CD4-positive, alpha-beta T cell treated with Interferon alpha-2 for 1 hour (primary cell): ENCODE measurements at regions not wholly inside any gene's neighbourhood (a gene's known extent, or its start where the extent isn't known, plus 50 kb on each side); places are given as distances from the start of the nearest gene placed in this dataset.
A peak's percentile ranks its signal among the peaks of the same experiment; 100 is the strongest.

Source experiments
- DNase-seq, 2 donors: peaks; one replicate each; pipeline ENCODE4 v3.0.0-alpha.2; 2020 to 2022

DNA sequence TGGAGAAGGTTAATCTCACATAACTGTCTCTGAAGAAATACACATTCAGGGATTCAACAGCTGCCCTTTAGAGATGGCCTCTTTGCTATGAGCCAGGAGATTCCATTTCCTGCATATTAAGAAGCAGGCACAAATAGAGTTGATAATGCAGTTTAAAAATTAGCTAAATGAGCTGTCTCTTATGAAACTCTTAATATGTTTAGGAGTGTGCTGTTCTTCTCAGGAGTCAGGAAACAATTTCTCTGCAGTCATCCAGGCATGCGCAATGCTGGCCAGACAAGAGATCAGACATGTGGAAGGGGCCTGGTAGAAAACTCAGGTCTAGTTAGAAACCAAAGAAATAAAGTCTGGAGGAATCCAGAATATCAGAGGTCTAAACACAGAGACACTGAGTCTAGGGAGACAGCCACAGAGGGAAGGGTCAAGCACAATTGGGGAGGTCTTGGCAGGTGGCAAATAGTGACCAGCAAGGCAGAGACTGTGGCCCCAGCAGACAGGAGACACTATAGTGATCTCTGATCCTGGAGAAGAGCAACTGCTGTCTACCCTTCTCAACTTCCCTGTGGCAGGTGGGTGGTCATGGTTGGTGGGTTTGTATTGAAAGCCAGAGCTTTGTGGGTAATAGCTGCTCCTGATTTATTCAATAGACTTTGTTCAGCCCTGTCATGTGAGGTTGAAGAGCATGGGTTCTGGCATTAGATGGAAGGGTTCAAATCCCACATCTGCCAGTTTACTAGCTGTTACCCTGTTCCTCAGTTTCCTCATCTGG is 185.8 kb upstream of the RMST start:
- no peak for DNase-seq

DNA sequence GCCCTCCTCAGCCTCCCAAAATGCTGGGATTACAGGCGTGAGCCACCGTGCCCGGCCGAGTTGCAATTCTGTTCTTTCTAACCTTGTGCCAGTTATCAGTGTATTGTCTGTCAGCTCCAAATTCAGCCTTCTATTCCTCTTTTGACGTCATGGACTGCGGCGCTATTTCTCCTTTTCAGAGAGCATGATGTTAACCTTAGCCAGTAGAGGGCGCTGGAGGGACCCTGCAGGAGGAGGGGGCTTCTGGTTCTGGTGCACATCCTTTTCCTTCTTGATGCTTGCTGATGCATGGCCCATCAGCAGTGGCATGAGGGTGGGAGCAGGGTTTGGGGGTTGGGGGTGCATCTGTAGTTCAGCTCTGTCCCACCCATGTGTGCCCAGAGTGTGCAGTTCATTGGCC is 179.3 kb upstream of the RMST start:
- no peak for DNase-seq

DNA sequence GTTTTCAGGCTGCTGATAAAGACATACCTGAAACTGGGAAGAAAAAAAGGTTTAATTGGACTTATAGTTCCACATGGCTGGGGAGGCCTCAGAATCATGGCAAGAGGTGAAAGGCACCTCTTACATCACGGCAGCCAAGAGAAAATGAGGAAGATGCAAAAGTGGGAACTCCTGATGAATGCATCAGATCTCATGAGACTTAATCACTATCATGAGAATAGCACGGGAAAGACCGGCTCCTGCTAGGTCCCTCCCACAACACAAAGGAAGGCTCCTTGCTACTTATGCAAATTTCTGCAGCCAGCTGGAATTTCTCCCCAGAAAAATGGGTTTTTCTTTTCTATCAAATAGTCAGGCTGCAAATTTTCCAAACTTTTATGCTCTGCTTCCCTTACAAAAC is 174.1 kb upstream of the RMST start:
- no peak for DNase-seq

DNA sequence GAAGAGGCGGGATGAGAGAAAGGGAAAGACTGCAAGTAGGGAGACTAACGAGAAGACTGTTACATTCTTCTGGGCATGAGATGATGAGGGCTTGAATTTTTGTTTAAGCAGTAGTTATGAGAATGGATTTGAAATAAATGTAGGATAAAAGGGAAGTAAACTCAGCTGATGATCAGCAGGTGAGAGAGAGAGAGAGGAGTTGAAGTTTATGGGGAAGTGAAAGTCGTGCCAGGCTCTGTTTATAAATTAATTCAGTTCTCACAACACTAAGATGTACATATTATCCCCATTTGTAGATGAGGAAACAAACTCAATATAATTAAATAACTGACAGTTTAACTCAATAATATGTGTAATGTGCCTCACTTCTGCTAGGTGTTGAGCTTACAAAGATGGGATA is 170.0 kb upstream of the RMST start:
- no peak for DNase-seq

DNA sequence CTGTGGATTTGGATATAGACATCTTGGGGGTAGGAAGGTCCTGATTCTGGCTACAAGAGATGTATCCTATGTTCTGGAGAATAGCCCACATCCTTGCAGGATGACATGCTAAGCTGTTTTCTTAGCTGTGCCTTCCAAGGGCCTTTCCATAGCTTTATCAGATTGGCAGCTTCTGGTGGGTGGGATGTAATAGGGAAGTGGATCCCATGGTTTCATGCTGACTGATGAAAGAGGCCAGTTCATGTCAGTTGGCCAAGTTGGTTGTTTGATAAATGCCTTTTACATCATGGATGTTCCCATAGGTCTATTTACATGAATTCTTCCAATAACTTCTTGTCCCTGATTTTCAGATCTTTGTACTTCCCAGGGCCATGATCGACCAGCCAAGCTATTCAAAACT is 169.1 kb upstream of the RMST start:
- no peak for DNase-seq

DNA sequence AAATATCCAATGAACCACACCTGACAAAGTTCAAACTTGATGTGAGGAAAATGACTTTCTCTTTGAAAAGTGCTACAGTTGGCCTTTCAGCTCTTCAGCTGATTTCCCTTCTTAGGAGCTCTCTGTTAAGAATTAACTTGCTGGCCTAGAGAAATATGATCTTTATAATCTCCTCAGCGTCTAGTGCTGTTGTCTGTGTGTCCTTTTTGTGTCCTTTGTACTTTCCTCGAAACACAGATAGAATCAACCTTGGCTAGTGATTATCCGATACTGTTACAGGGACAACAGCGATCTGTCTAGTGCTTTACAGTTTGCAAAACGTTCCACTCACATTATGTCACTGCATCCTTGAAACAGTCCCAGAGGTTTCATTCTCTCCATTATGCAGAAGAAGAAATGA is 162.8 kb upstream of the RMST start:
- no peak for DNase-seq

DNA sequence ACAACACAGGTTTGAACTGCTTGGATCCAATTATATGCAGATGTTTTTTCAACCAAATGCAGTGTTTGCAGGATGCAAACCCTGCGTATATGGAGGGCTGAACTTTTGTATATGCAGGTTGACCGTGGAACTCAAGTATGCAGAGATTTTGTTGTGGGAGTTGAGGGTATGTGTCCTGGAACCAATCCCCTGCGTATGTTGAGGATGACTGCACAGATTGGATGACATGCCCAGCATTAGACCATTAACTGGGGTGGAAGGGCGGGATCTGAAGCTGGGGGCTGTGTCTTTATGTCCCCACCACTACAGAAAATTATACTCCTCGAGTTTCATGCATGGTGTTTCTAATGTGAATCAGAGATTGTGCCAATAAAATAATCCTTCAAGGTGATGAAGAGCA is 162.2 kb upstream of the RMST start:
- DNase-seq, result no peak

DNA sequence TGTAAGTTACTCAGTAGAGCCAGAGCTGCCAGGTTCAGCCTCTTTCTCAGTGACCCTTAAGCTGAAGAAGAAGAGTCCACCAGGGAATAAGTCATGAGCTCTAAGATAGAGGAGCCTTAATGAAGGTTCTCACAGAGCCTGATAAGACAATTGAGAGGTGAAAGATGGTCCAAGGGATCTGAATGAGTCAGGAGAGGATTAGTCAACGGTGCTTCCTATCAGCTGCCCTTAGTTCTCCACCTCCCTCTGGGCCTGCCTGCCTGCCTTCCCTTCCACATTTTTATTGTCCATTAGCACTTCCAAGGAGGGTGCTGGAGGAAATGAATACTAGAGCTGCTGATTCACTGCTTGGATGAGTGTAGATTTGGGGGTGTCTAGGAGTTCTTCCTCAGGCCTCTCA is 161.7 kb upstream of the RMST start:
- no peak for DNase-seq

DNA sequence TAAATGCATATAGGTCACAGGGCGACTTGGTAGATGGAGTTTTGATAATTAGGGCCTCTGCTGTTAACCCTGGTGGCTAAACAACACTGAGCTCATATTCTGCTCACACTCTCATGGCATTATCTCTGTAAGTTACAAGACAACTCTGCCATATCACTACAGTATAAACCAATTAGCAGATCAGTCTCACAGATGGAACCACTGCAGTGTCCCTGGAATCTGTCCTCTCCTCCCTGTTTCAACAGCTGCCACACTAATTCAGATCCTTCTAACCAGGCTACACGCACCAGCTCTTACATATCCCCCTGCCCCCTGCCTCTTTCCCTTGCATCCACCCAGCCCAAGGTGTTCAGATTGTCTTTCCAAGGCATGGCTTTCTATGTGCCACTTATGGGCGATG is 161.0 kb upstream of the RMST start:
- no peak for DNase-seq

DNA sequence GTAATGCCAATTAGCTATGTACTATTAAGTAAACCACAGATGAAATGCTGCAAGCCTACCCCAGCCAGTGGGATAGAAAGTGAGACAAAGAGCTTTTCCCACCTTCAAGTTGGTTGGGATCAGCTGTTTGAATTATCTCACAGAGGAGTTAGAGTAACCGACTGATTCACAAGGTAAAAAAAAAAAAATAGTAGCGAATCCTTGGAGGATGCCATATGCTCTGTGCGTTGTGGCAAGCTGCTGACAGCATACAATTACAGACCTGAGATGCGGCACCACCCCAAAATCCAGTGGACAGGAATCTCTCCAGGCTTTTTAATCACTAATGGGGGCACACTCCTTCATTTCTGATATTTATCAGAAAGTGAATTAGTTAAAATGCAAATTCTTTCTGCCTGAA is 157.0 kb upstream of the RMST start:
- no peak for DNase-seq

DNA sequence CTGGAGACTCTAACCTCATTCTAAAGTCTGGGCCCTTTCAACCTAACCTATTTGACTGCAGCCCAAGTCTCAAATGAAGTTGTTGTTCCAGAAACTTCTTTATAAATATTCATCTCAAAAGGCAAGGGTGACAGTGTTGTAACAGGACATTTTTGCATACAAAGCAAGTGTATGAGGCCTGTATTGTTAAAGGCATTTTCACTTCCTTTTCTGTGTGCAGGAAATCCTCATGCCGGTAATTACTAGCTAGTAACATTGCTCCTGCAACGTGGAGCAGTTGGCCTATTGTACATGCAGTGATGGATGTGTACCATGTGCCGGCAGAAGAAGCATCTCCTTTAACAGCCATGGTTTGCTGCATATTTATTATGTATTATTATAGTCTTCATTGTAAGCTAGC is 156.5 kb upstream of the RMST start:
- no peak for DNase-seq

DNA sequence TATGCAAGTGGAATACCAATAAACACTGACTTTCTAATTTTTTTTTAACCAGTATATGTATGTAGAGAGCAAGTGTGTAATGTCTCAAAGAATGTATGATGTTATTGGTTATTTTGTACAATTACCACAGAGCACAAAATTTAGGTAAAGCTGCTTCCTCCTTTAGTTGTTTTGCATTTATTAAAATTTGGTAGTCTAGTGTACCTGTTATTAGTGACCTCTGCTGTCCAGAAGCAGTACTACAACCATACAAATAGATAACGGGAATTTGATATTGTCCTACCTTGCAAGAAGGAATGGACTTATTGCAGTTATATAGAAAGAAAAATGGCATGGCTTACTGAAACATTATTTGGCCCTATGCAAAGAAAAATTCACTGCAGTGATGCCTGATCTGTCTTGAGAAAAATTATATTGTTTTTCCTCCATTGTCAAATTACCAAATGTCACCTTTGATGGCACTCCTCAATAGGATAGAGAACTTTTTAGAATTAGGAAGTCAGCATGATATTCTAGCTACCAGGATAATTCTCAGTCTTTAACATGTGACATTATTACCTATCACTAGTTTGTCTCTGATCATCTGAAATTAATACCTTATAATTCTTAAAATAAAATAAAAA is 153.9 kb upstream of the RMST start:
- DNase-seq, result peak in 1 of 2 donors; percentile 64

DNA sequence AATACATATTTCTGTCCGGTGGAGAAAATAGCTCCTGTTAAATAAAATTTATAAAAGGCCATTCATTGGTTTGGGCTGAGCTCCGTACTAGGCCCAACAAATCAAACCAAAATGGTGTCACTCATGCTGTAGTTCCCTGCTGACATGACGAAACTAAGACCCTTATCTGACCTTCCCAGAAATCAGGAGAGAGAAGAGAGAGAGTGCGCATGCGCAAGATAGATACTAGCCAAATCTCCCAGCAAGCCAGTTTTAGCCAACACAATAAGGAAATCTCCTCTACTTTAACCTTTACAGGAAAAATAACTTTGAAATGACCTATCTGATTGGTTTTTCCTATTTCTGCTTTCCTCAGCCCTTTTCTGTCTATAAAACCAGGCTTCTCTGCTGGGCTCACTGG is 152.7 kb upstream of the RMST start:
- no peak for DNase-seq

DNA sequence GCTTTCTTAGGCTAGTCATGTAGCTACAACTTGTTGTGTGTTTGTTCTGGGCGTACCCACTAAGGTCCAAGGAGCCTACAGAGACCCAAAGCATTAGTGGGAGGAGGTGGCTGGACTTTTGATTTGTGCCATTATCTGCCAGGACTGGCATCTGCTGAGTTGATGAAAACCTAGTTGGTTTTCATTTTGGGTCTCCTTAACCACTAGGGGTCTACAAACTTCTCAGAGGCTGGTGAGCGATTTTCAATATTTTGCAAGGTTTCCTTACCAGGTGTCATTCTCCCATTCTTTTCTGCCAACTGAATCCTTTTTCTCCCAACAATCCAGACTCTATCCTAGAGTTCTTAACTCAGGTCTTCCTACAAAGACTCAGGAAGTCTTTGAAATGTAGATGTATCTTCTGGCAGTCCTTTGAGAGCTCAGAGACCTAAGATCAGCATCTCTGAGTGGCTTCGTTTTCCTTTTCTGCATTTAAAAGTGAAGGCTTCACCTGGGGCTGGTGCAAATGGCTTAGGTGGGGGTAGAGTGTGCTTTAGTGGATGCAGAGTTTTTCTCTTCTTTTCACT is 150.0 kb upstream of the RMST start:
- DNase-seq, result no peak

DNA sequence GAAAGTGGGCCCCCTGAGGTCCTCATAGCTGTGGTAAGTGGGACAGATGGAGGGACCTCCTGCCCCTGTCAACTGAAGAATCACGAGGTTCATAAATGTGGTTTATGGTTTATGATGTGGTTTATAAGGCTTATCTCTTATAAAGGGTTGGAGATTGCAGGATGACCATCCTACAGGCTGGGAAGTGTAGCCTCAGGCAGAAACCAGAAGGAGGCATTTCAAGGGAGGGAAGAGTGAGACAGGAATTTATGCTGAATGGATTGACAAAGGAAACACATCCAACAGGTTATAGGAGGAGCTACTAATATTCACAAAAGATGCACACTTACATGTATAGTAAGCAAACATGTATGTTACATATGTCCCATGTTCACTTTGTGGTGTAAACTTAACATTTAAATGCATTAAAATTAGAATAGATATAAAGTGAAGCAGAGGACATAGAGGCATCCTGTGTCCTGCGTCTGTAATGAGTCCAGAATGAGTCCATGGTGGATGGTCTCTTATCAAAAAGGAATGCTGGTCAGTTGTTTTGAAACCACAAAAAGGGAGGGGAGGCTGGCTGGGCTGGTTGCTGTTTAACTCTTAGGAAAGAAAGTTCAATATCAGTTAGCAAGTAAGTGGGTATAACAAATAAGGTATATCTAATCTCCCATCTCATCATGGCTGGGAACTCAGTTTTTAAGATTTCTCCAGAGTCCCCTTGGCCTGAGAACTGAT is 149.0 kb upstream of the RMST start:
- DNase-seq, result no peak

DNA sequence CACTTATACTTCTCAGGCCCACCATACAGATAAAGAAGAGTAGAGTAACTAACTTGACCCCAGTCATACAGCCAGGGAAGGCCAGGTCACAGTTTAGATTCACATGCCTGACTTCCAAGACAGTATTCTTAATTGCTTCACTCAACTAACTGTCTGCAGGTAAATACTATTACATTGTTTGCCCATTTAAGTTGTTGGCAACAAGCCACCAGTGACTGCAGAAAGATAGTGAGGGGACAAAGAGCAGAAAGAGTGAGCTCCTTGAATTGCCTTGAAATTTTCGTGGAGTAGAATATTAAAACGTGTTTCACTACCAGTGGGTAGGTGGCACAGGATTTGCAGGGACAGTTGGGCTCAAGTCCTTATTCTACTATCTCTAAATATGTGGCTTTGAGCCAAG is 146.3 kb upstream of the RMST start:
- no peak for DNase-seq

DNA sequence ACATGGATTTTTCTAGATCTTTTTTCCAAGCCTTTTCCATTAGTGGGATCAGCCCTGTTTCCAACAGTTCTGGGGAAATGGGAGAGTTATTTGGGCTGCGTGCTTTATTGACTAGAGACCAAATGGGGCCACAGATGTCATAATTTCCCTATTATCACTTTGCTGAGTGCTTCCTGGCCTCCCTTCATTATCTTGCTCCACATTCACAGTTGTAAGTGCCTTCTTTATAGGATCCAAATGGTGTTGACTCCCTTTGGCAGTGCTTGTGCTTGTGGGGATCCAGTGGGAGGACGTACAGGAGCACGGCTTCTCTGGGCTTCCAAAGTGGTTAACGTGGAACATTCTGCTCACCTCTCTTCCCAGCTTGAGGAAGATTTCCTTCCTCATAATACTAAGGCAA is 141.0 kb upstream of the RMST start:
- DNase-seq, result no peak

DNA sequence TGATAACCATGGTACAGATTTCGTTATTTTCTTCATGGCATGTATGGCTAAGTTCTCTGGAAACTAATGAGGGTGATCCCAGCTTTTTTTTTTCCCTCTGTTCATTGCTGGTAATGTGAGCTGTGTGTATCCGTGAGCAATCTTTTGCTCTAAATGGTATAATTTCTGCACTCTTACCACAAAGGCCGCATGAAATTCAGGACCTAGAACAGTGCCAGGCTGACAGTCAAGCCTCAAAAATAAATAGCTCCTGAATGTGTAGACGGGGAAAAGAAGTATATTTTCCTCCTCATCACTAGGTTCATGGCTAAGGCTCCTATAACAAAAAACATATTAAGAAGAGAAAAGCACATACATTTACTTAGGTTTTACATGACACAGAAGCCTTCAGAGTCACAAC is 140.2 kb upstream of the RMST start:
- DNase-seq, result no peak

DNA sequence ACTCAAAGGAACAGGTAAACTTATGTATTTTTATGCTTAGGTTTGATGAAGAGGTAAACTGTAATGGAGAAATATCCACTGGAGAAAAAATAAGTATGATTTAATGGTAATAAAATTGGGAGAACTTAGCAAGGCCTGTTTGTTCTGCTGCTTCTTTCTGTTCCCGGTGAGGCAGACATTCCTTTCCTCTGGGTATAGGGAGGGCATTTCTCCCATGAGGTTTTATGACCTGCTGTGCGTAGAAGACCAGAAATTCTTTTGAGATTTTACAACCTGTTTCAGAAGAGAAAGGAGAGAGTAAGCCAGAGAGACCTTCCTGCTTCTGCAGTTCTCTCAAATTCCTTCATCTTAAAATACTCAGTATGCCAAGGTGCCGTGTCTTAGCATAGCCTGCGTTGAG is 139.4 kb upstream of the RMST start:
- no peak for DNase-seq

DNA sequence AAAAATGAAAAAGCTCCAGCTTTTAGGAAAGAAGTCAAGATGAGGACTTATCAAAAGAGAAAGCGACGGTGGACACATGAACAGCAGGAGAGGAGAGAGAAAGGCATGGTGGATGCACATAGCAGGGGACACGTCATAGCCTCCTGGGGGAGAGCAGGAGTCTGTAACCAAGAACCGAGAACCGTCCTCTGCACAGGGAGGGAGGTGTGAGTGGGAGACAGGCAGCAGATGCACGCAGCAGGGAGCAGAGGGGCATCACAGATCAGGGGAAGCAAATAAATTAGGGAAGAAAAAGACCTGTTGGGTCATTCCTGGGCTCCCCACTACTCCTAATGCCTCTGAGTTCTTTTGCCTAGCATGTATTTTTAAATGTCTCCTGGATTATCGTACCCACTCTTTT is 138.1 kb upstream of the RMST start:
- DNase-seq, result no peak

DNA sequence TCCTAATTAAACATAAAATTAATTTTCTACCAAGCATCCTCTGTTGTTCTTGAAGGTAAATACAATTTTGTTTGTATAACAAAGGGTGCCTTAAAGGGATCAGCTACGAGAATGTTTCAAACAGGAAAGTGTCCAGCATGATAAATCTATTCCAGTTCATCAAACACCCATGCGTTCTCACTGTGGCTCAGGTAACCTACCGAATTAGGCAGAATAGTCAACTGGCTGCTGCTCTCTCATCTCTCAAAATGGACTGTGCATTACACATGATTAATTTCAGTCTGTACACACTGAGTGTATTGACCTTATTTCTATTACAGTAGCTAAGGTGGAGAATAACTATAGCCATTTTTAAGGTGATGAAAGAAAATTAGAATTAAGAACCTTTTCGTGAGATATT is 127.5 kb upstream of the RMST start:
- DNase-seq, result no peak

DNA sequence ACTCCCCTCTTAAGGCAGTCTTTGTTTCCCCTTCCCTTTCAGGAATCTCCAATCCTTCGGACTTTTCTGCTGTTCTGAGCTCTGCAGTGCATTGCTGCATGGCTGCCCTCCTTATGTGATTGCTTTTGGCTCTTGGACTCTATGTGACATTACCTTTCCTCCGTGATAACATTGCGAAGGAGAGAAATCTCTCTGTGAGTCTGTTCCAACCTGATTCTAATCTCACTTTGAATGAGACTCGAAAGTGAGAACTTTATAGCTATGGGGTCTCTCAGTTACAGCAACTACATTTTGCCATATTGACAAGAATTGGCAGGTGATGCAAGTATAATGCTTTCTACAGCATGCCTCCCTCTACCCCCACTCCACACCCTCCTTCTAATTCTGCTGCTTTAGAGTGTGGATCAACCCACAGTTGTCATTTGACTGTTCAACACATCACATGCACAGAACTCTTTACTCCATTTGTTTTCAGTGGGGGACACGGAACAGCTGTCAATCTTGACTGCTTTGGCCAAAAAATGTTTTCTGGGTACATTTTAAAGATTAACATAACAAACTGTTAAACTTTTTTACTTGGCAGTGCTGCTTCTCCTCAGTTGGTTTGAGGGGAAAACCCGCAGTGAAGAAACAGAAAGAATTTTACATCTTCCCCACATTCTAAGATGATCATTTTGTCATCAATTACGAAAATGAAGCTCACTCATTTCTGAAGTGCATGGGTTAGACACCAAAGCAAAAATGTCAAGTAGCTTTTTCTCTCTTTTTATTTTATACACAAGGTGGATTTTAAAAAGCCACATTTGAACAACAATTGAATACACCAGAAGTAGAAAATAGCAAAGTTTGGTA is 125.5 kb upstream of the RMST start:
- no peak for DNase-seq

DNA sequence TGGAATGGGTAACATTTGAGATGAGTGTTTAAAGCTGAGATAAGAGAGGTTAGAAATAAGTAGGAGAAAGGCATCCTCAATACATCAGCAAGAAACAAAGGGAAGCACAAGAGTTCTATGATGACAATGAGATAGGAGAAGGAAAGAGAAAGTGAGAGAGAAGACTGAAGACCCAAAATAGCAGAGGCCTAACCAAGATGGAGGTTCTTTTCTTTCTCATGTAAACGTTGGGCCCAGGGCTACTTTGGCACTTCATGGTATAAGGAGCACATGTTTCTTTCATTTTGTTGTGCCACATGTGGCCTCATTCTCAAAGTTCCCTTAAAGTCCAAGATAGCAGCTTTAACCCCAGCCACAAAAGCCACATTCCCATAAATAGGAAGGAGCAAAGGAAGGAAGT is 120.5 kb upstream of the RMST start:
- no peak for DNase-seq
